GM12892 (cell line): ENCODE measurements at regions not wholly inside any gene's neighbourhood (a gene's known extent, or its start where the extent isn't known, plus 50 kb on each side); places are given as distances from the start of the nearest gene placed in this dataset.

ENCODE experiments used
- DNase-seq: peaks from one replicate; pipeline ENCODE4 v3.0.0; 2011; ENCODE audit not compliant: insufficient read length
- FAIRE-seq: peaks from 2 replicates; lab custom pipeline; 2011; peaks lifted over from hg19 to GRCh38; lab: Jason Lieb, UNC
- POLR2A ChIP-seq: IDR thresholded peaks from 2 replicates; pipeline ENCODE4 v1.6.1; 2011; ENCODE audit warnings: low read depth, low read length, control low read depth
- POLR2AphosphoS5 ChIP-seq: IDR thresholded peaks from 2 replicates; pipeline ENCODE4 v1.6.1; 2011; ENCODE audit warnings: low read depth, low read length, control low read depth
- TAF1 ChIP-seq: IDR thresholded peaks from 2 replicates; pipeline ENCODE4 v1.6.1; 2011; ENCODE audit warnings: low read depth, mild to moderate bottlenecking, control low read depth, low read length, borderline replicate concordance

GRCh38 chr2:156818944-156819343, 382.8 kb downstream of the GPD2 start:
- no peak for FAIRE-seq
- DNase-seq: no peak
- TF ChIP-seq POLR2A (no peak), POLR2AphosphoS5 (no peak), TAF1 (no peak)

GRCh38 chr2:156826341-156826933, 390.3 kb downstream of the GPD2 start:
- TF ChIP-seq POLR2AphosphoS5: no peak
- no peak for TF ChIP-seq TAF1
- no peak for TF ChIP-seq POLR2A
- FAIRE-seq: no peak
- no peak for DNase-seq

- no peak for DNase-seq
- FAIRE-seq: no peak
- TF ChIP-seq TAF1 (no peak), POLR2AphosphoS5 (no peak), POLR2A (no peak)
Observed at GRCh38 chr2:156834431-156834830, 398.3 kb downstream of the GPD2 start.

- no peak for FAIRE-seq
- no peak for TF ChIP-seq TAF1
- no peak for TF ChIP-seq POLR2AphosphoS5
- no peak for TF ChIP-seq POLR2A
- DNase-seq: no peak
Observed at GRCh38 chr2:156837635-156838370, 401.6 kb downstream of the GPD2 start.

GRCh38 chr2:156841321-156841720, 405.1 kb downstream of the GPD2 start:
- TF ChIP-seq POLR2AphosphoS5 (no peak), TAF1 (no peak), POLR2A (no peak)
- peak; percentile 36 for FAIRE-seq
- DNase-seq: no peak

GRCh38 chr2:156845806-156846558, 409.8 kb downstream of the GPD2 start:
- DNase-seq (no peak), FAIRE-seq (no peak)
- TF ChIP-seq POLR2AphosphoS5: no peak
- no peak for TF ChIP-seq TAF1
- no peak for TF ChIP-seq POLR2A

- no peak for TF ChIP-seq TAF1
- no peak for TF ChIP-seq POLR2AphosphoS5
- no peak for TF ChIP-seq POLR2A
- FAIRE-seq (no peak), DNase-seq (no peak)
Observed at GRCh38 chr2:156852210-156852609, 405.3 kb upstream of the GALNT5 start.

- no peak for DNase-seq
- FAIRE-seq: no peak
- TF ChIP-seq POLR2AphosphoS5 (no peak), POLR2A (no peak), TAF1 (no peak)
Observed at GRCh38 chr2:156852681-156853080, 404.8 kb upstream of the GALNT5 start.

GRCh38 chr2:156864325-156864724, 393.2 kb upstream of the GALNT5 start:
- no peak for TF ChIP-seq TAF1
- TF ChIP-seq POLR2AphosphoS5: no peak
- TF ChIP-seq POLR2A: no peak
- FAIRE-seq: no peak
- DNase-seq: no peak

GRCh38 chr2:156864753-156865152, 392.8 kb upstream of the GALNT5 start:
- no peak for FAIRE-seq
- TF ChIP-seq POLR2A: no peak
- no peak for TF ChIP-seq POLR2AphosphoS5
- TF ChIP-seq TAF1: no peak
- no peak for DNase-seq

GRCh38 chr2:156867201-156867600, 390.3 kb upstream of the GALNT5 start:
- no peak for TF ChIP-seq TAF1
- TF ChIP-seq POLR2A: no peak
- TF ChIP-seq POLR2AphosphoS5: no peak
- DNase-seq (no peak), FAIRE-seq (no peak)
